GM06990 (cell line): ENCODE measurements at regions not wholly inside any gene's neighbourhood (a gene's known extent, or its start where the extent isn't known, plus 50 kb on each side); places are given as distances from the start of the nearest gene placed in this dataset.
"Not testable (repeated sequence)": the region's sequence is repeated elsewhere in the genome, so short reads cannot be mapped to it uniquely, and the experiment has no call there.

Experiments
- DNase-seq: peaks from one replicate; pipeline ENCODE4 v3.0.0-alpha.2; 2011; ENCODE audit not compliant: insufficient read length; ENCODE audit errors: extremely low read depth
- H3K27me3 ChIP-seq: replicated peaks from 2 replicates; pipeline ENCODE4 v1.6.0; 2011; ENCODE audit warnings: low read length; ENCODE audit not compliant: control insufficient read depth, insufficient read depth
- H3K36me3 ChIP-seq: 2 replicates; pipeline ENCODE4 v1.5.1; 2011; ENCODE audit warnings: low read length; ENCODE audit not compliant: control insufficient read depth, insufficient read depth
- H3K4me3 ChIP-seq: replicated peaks from 2 replicates; pipeline ENCODE4 v1.5.1; 2011; ENCODE audit warnings: low read depth, mild to moderate bottlenecking, control low read depth, low read length
- CTCF ChIP-seq: IDR thresholded peaks from 2 replicates; pipeline ENCODE4 v1.5.1; 2011; ENCODE audit warnings: low read length, control low read depth, mild to moderate bottlenecking, inconsistent platforms; ENCODE audit not compliant: insufficient read depth, poor library complexity, severe bottlenecking

DNA sequence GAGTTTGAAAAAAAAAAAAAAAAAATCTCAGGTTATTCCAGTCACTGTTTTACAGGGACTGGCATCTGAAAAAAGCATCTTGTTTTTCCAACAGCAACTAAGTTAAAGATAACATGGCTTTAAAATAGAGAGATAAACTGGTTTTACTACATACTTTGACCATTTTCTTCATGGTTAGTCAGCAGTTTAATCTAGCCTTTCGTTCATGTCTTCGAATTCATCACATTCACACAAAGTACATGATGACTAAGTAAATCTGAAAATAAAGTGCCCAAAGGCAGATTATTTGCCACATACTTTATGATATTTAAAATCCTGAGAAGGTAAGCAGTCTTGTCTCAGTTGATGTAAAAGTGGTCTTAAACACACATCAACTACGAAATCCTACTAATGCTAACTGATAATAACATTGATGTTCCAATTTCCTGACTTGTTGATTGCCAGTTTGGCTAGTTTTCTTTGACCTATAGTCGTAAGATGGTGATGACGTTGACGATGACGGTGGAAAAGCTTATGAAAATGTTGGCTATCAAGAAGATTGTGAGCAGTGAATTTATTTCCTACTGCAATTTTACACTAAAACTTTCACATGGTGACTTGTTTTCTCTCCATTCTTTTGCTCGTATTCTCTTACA lies 540.5 kb upstream of the BOD1L1 start:
- Histone ChIP-seq H3K4me3 (no peak overlapping the region), H3K27me3 (no peaks in the 10 kb centered on the region), H3K36me3 (no peaks in the 10 kb centered on the region)
- no peak for TF ChIP-seq CTCF
- DNase-seq = no peak

GRCh38 chr4:14168919-14169318 lies 541.4 kb upstream of the BOD1L1 start:
- H3K36me3 ChIP-seq = no peaks in the 10 kb centered on the region
- no peaks in the 10 kb centered on the region for H3K27me3 ChIP-seq
- no peak for TF ChIP-seq CTCF
- H3K4me3 ChIP-seq = no peak overlapping the region
- DNase-seq = no peak

DNA sequence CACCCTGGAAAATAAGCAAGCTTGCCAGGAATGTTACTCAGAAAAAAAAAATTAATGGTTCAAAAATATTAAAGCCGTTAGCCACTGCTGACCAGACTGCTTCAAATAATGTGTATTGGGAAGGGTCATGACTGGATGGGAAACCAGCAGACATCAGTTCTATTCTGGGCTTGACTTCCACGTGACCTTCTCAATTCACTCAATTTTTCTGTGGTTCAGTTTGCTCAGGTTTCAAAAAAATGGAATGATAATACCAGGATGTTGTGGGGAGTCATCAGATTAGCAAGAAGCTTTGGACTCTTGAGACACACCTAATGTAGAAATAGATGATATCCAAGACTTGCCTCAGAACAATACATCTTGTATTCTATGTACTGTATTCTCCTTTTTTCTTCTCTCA lies 541.9 kb upstream of the BOD1L1 start:
- no peak for DNase-seq
- H3K27me3 ChIP-seq = no peaks in the 10 kb centered on the region
- H3K36me3 ChIP-seq = no peaks in the 10 kb centered on the region
- TF ChIP-seq CTCF = no peak
- H3K4me3 ChIP-seq = no peak overlapping the region

GRCh38 chr4:14169940-14170339 lies 542.4 kb upstream of the BOD1L1 start:
- H3K27me3 ChIP-seq, DNase-seq: not testable (repeated sequence)

GRCh38 chr4:14176613-14177012 lies 549.1 kb upstream of the BOD1L1 start:
- TF ChIP-seq CTCF = no peak
- DNase-seq = no peak

More at GRCh38 chr4:14169940-14170339, 542.4 kb upstream of the BOD1L1 start:
- H3K36me3 ChIP-seq, H3K4me3 ChIP-seq: not testable (repeated sequence)

DNA sequence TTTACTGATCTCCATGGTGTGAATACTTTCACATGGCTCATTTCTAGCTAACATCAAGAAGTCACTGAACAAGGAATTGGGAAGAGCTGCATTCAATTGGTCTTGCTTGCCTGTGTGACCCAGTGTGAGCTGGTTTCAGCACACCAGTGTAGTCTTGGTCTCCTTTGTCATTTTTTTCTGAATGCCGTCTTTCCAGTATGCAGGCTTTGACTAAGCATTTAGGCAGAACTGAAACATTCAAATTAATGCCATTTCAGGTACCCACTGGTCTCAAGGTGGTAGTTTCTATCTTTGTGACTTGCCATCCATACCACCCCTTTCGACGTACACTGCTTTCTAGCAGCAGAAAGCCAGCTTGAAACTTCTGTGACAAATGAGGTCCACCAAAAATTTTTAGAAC lies 550.5 kb upstream of the BOD1L1 start:
- no peak for TF ChIP-seq CTCF
- peak; percentile 60 for DNase-seq
- no peaks in the 10 kb centered on the region for H3K36me3 ChIP-seq
- H3K27me3 ChIP-seq = no peaks in the 10 kb centered on the region
- H3K4me3 ChIP-seq = no peak overlapping the region

More at GRCh38 chr4:14176613-14177012, 549.1 kb upstream of the BOD1L1 start:
- Histone ChIP-seq H3K36me3 (no peaks in the 10 kb centered on the region), H3K4me3 (no peak overlapping the region), H3K27me3 (no peaks in the 10 kb centered on the region)
